ENCODE measurements at regions not wholly inside any gene's neighbourhood (a gene's known extent, or its start where the extent isn't known, plus 50 kb on each side); places are given as distances from the start of the nearest gene placed in this dataset.

GRCh38 chr15:66630801-66631351 is 65.1 kb upstream of the LCTL start:
- no peak overlapping the region for H3K4me3 ChIP-seq (replicated peaks in 1 of 2; ENCODE audit: low read depth in 1 of 2, low read length in 2 of 2)
- no peaks in the 10 kb centered on the region for H3K4me1 ChIP-seq (ENCODE audit: control insufficient read depth in 1 of 2, insufficient read depth in 2 of 2, low read length in 2 of 2)
- POLR2A ChIA-PET = no interaction called here
- H2AFZ ChIP-seq (ENCODE audit: low read depth, low read length, poor library complexity, severe bottlenecking) = no peak overlapping the region
- H3K4me2 ChIP-seq (ENCODE audit: low read length) = no peak overlapping the region
- ATAC-seq (no peak), DNase-seq (ENCODE audit: low read depth, low spot score) (no peak)
- no peaks in the 10 kb centered on the region for H3K9me3 ChIP-seq (ENCODE audit: control insufficient read depth in 1 of 2, insufficient read depth in 1 of 2, low read depth in 1 of 2, low read length in 2 of 2)
- no peaks in the 10 kb centered on the region for H3K36me3 ChIP-seq (ENCODE audit: control insufficient read depth in 1 of 2, insufficient read depth in 2 of 2, low read length in 2 of 2)
- no peak for TF ChIP-seq POLR2AphosphoS5 (IDR thresholded peaks at IDR 0.05; ENCODE audit: low read depth, low read length)
- TF ChIP-seq SRF (IDR thresholded peaks at IDR 0.05; ENCODE audit: low read depth) = no peak
- no peak for TF ChIP-seq CEBPB (IDR thresholded peaks at IDR 0.05; ENCODE audit: low read depth)
- TF ChIP-seq CBX3 (IDR thresholded peaks at IDR 0.05; ENCODE audit: low read depth) = no peak
- TF ChIP-seq JUND (IDR thresholded peaks at IDR 0.05) = no peak
- TF ChIP-seq SP1 (IDR thresholded peaks at IDR 0.05; ENCODE audit: low read depth) = no peak
- TF ChIP-seq EZH2phosphoT487 (IDR thresholded peaks at IDR 0.05; ENCODE audit: borderline replicate concordance) = no peak
- no peak for TF ChIP-seq FOSL1 (IDR thresholded peaks at IDR 0.05; ENCODE audit: low read depth)
- no peak for TF ChIP-seq YY1 (IDR thresholded peaks at IDR 0.05; ENCODE audit: extremely low read depth, insufficient replicate concordance, low read depth, low read length)
- no peak for TF ChIP-seq MAX (IDR thresholded peaks at IDR 0.05)
- H3K9me2 ChIP-seq (ENCODE audit: insufficient read depth) = no peaks in the 10 kb centered on the region
- intact Hi-C loops (cut with micrococcal nuclease) = no loop called here
- no peaks in the 10 kb centered on the region for H3K79me2 ChIP-seq (ENCODE audit: insufficient read depth, low read length)
- RAD21 ChIA-PET (ENCODE audit: low non-redundant PET in 1 of 2, low total read pairs in 2 of 2, uncharacterized antibody in 2 of 2, unreplicated experiment in 2 of 2) = interaction anchor here in 1 of 2 experiments (0.7 kb wide), 1 partner anchor 244 kb away, joined by 3 read pairs; no protein-coding TSS in a partner anchor
- no peak overlapping the region for H3K27ac ChIP-seq (ENCODE audit: low read depth, low read length)
- CTCF ChIA-PET = interaction anchor here (1.8 kb wide), 1 partner anchor 12 kb away, joined by 6 read pairs; no protein-coding TSS in a partner anchor
- H4K20me1 ChIP-seq (ENCODE audit: insufficient read depth) = no peaks in the 10 kb centered on the region
- H3K9ac ChIP-seq (ENCODE audit: low read length) = no peak overlapping the region
- no TSS peak for BruUV-seq (replicated peaks)
- H3K27me3 ChIP-seq (ENCODE audit: insufficient read depth, low read length) = no peaks in the 10 kb centered on the region

GRCh38 chr15:66631616-66632263 is 65.9 kb upstream of the LCTL start:
- Histone ChIP-seq H3K9me2 (ENCODE audit: insufficient read depth) (no peaks in the 10 kb centered on the region), H3K27ac (ENCODE audit: low read depth, low read length) (no peak overlapping the region), H3K36me3 (ENCODE audit: control insufficient read depth in 1 of 2, insufficient read depth in 2 of 2, low read length in 2 of 2) (no peaks in the 10 kb centered on the region), H3K79me2 (ENCODE audit: insufficient read depth, low read length) (no peaks in the 10 kb centered on the region), H3K9ac (ENCODE audit: low read length) (no peak overlapping the region), H4K20me1 (ENCODE audit: insufficient read depth) (no peaks in the 10 kb centered on the region), H2AFZ (ENCODE audit: low read depth, low read length, poor library complexity, severe bottlenecking) (no peak overlapping the region), H3K27me3 (ENCODE audit: insufficient read depth, low read length) (no peaks in the 10 kb centered on the region), H3K4me3 (replicated peaks in 1 of 2; ENCODE audit: low read depth in 1 of 2, low read length in 2 of 2) (no peak overlapping the region), H3K9me3 (ENCODE audit: control insufficient read depth in 1 of 2, insufficient read depth in 1 of 2, low read depth in 1 of 2, low read length in 2 of 2) (no peaks in the 10 kb centered on the region), H3K4me1 (ENCODE audit: control insufficient read depth in 1 of 2, insufficient read depth in 2 of 2, low read length in 2 of 2) (no peaks in the 10 kb centered on the region), H3K4me2 (ENCODE audit: low read length) (no peak overlapping the region)
- no TSS peak for BruUV-seq (replicated peaks)
- POLR2A ChIA-PET = no interaction called here
- CTCF ChIA-PET = no interaction called here
- ATAC-seq (no peak), DNase-seq (ENCODE audit: low read depth, low spot score) (no peak)
- intact Hi-C loops (cut with micrococcal nuclease) = no loop called here
- RAD21 ChIA-PET (ENCODE audit: low non-redundant PET in 1 of 2, low total read pairs in 2 of 2, uncharacterized antibody in 2 of 2, unreplicated experiment in 2 of 2) = no interaction called here
- TF ChIP-seq TCF7L2 (IDR thresholded peaks at IDR 0.05; ENCODE audit: borderline replicate concordance, extremely low read depth, insufficient read depth, insufficient read length) (no peak), JUND (IDR thresholded peaks at IDR 0.05) (no peak), POLR2AphosphoS5 (IDR thresholded peaks at IDR 0.05; ENCODE audit: low read depth, low read length) (no peak), EZH2phosphoT487 (IDR thresholded peaks at IDR 0.05; ENCODE audit: borderline replicate concordance) (no peak), ATF3 (IDR thresholded peaks at IDR 0.05) (no peak), RAD21 (IDR thresholded peaks at IDR 0.05; ENCODE audit: low read depth) (no peak), CBX3 (IDR thresholded peaks at IDR 0.05; ENCODE audit: low read depth) (no peak), EGR1 (IDR thresholded peaks at IDR 0.05; ENCODE audit: low read depth) (no peak), MAX (IDR thresholded peaks at IDR 0.05) (no peak), SRF (IDR thresholded peaks at IDR 0.05; ENCODE audit: low read depth) (no peak), YY1 (IDR thresholded peaks at IDR 0.05; ENCODE audit: extremely low read depth, insufficient replicate concordance, low read depth, low read length) (no peak), FOSL1 (IDR thresholded peaks at IDR 0.05; ENCODE audit: low read depth) (no peak), CEBPB (IDR thresholded peaks at IDR 0.05; ENCODE audit: low read depth) (no peak), CTCF (IDR thresholded peaks at IDR 0.05 in 2 of 3, conservative IDR thresholded peaks at IDR 0.05 in 1 of 3; ENCODE audit: borderline replicate concordance in 1 of 3, insufficient read depth in 1 of 3, low read depth in 2 of 3, low read length in 2 of 3) (no peak)
